ENCODE measurements at regions not wholly inside any gene's neighbourhood (a gene's known extent, or its start where the extent isn't known, plus 50 kb on each side); places are given as distances from the start of the nearest gene placed in this dataset.

- Histone ChIP-seq H3K27ac (no peak overlapping the region), H3K36me3 (replicated peaks in 1 of 2) (no peaks in the 10 kb centered on the region), H3K9me3 (replicated peaks in 1 of 3) (no peaks in the 10 kb centered on the region), H3K4me3 (no peak overlapping the region), H3K4me1 (replicated peaks in 1 of 2) (no peaks in the 10 kb centered on the region), H3K27me3 (no peaks in the 10 kb centered on the region)
- intact Hi-C loops (cut with DNase I) = no loop called here
- TF ChIP-seq, protein P1, sequence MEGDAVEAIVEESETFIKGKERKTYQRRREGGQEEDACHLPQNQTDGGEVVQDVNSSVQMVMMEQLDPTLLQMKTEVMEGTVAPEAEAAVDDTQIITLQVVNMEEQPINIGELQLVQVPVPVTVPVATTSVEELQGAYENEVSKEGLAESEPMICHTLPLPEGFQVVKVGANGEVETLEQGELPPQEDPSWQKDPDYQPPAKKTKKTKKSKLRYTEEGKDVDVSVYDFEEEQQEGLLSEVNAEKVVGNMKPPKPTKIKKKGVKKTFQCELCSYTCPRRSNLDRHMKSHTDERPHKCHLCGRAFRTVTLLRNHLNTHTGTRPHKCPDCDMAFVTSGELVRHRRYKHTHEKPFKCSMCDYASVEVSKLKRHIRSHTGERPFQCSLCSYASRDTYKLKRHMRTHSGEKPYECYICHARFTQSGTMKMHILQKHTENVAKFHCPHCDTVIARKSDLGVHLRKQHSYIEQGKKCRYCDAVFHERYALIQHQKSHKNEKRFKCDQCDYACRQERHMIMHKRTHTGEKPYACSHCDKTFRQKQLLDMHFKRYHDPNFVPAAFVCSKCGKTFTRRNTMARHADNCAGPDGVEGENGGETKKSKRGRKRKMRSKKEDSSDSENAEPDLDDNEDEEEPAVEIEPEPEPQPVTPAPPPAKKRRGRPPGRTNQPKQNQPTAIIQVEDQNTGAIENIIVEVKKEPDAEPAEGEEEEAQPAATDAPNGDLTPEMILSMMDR (IDR thresholded peaks at IDR 0.05) = no peak
- TF ChIP-seq POLR2A (IDR thresholded peaks at IDR 0.05) = no peak
- WGBS, 4 donors = 31 to 59% (median 48%) methylated on average over 2 of the region's 2 CpGs
- no peak for DNase-seq
These were observed 62.2 kb downstream of the SPANXN3 start for GRCh38 chrX:143455046-143455445.

- no peaks in the 10 kb centered on the region for H3K9me3 ChIP-seq (replicated peaks in 1 of 3)
- no peak for DNase-seq
- TF ChIP-seq POLR2A (IDR thresholded peaks at IDR 0.05) = no peak
- TF ChIP-seq, protein P1 (IDR thresholded peaks at IDR 0.05) = peak; percentile 26 to 50 (median 38)
- intact Hi-C loops (cut with DNase I) = no loop called here
- no peak overlapping the region for H3K4me3 ChIP-seq
- WGBS, 4 donors = 5 to 17% (median 13%) methylated on average over 7 of the region's 7 CpGs
- no peaks in the 10 kb centered on the region for H3K4me1 ChIP-seq (replicated peaks in 1 of 2)
- H3K27ac ChIP-seq = no peak overlapping the region
- H3K36me3 ChIP-seq (replicated peaks in 1 of 2) = no peaks in the 10 kb centered on the region
- no peaks in the 10 kb centered on the region for H3K27me3 ChIP-seq
These were observed 79.8 kb downstream of the SPANXN3 start for GRCh38 chrX:143437439-143437838.

- TF ChIP-seq POLR2A (IDR thresholded peaks at IDR 0.05) = no peak
- TF ChIP-seq, protein P1 (IDR thresholded peaks at IDR 0.05) = no peak
- Histone ChIP-seq H3K9me3 (replicated peaks in 1 of 3) (no peaks in the 10 kb centered on the region), H3K27ac (no peak overlapping the region), H3K27me3 (no peaks in the 10 kb centered on the region), H3K4me1 (replicated peaks in 1 of 2) (no peaks in the 10 kb centered on the region), H3K36me3 (replicated peaks in 1 of 2) (no peaks in the 10 kb centered on the region), H3K4me3 (no peak overlapping the region)
- intact Hi-C loops (cut with DNase I) = no loop called here
- DNase-seq = no peak
- WGBS, 4 donors = 60 to 86% (median 72%) methylated on average over 1 to 2 of the region's 2 CpGs
These were observed 81.4 kb downstream of the SPANXN3 start for GRCh38 chrX:143435916-143436315.

DNA sequence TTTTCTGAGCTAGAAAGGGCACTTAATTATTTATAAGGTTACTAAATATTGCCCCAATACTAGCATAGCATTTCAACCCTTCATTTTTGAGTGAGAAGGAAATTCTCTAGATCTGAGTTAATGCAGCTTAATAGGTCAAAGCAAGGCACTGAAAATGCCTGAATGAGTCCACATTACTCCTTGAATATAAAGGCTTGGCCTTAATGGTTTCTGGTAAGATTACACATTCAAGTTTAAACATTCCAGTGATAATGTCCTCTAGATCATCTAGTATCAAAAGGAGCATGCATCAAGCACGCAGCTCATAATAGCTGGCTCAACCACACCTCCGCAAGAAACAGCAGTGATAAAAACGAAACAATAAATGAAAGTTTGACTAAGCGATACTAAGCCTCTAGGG, 87.5 kb downstream of the SPANXN3 start:
- intact Hi-C loops (cut with DNase I) = no loop called here
- H3K4me1 ChIP-seq (replicated peaks in 1 of 2) = no peaks in the 10 kb centered on the region
- H3K27ac ChIP-seq = no peak overlapping the region
- H3K27me3 ChIP-seq = peaks cover 4% of the 10 kb centered on the region
- 35 to 72% (median 64%) methylated on average over 4 of the region's 4 CpGs for WGBS, 4 donors
- no peak for DNase-seq
- H3K36me3 ChIP-seq (replicated peaks in 1 of 2) = no peaks in the 10 kb centered on the region
- TF ChIP-seq, protein P1 (IDR thresholded peaks at IDR 0.05) = no peak
- TF ChIP-seq POLR2A (IDR thresholded peaks at IDR 0.05) = no peak
- H3K9me3 ChIP-seq (replicated peaks in 1 of 3) = no peaks in the 10 kb centered on the region
- no peak overlapping the region for H3K4me3 ChIP-seq
